ENCODE measurements at regions not wholly inside any gene's neighbourhood (a gene's known extent, or its start where the extent isn't known, plus 50 kb on each side); places are given as distances from the start of the nearest gene placed in this dataset.
"Not testable (repeated sequence)": the region's sequence is repeated elsewhere in the genome, so short reads cannot be mapped to it uniquely, and the experiment has no call there.

GRCh38 chr5:92308679-92309078 is 925.6 kb upstream of the ARRDC3 start:
- H2AFZ ChIP-seq (ENCODE audit: low read length): no peak overlapping the region
- H3K4me1 ChIP-seq (ENCODE audit: insufficient read depth, low read length): no peaks in the 10 kb centered on the region
- no peak for TF ChIP-seq CTCF (IDR thresholded peaks at IDR 0.05; ENCODE audit: extremely low read depth, low read depth, low read length)
- no peak overlapping the region for H3K4me3 ChIP-seq (ENCODE audit: insufficient read depth, low read length)
- no peaks in the 10 kb centered on the region for H3K36me3 ChIP-seq (ENCODE audit: insufficient read depth, low read length)
- H3K4me2 ChIP-seq (ENCODE audit: insufficient read depth, low read length): no peak overlapping the region
- no peak for DNase-seq (ENCODE audit: insufficient read length, low spot score, missing footprints)
- no peaks in the 10 kb centered on the region for H3K79me2 ChIP-seq (ENCODE audit: insufficient read depth, low read length)
- no peak overlapping the region for H3K27ac ChIP-seq (ENCODE audit: low read depth, low read length)
- no peaks in the 10 kb centered on the region for H4K20me1 ChIP-seq (ENCODE audit: insufficient read depth, low read length)
- no peaks in the 10 kb centered on the region for H3K27me3 ChIP-seq (ENCODE audit: insufficient read depth, low read length)
- no peaks in the 10 kb centered on the region for H3K9me3 ChIP-seq (ENCODE audit: low read depth, low read length)

- not testable (repeated sequence) for H2AFZ ChIP-seq (ENCODE audit: low read length); H3K4me2 ChIP-seq (ENCODE audit: insufficient read depth, low read length); DNase-seq (ENCODE audit: insufficient read length, low spot score, missing footprints); H3K79me2 ChIP-seq (ENCODE audit: insufficient read depth, low read length); H3K4me1 ChIP-seq (ENCODE audit: insufficient read depth, low read length); H3K27ac ChIP-seq (ENCODE audit: low read depth, low read length); H3K4me3 ChIP-seq (ENCODE audit: insufficient read depth, low read length); H3K9me3 ChIP-seq (ENCODE audit: low read depth, low read length); H3K36me3 ChIP-seq (ENCODE audit: insufficient read depth, low read length); H3K27me3 ChIP-seq (ENCODE audit: insufficient read depth, low read length); H4K20me1 ChIP-seq (ENCODE audit: insufficient read depth, low read length)
These were observed 919.2 kb upstream of the ARRDC3 start for GRCh38 chr5:92302356-92302755.

GRCh38 chr5:92283521-92283920 is 900.4 kb upstream of the ARRDC3 start:
- Histone ChIP-seq H3K27me3 (ENCODE audit: insufficient read depth, low read length) (no peaks in the 10 kb centered on the region), H3K9me3 (ENCODE audit: low read depth, low read length) (no peaks in the 10 kb centered on the region), H3K36me3 (ENCODE audit: insufficient read depth, low read length) (no peaks in the 10 kb centered on the region), H3K4me3 (ENCODE audit: insufficient read depth, low read length) (no peak overlapping the region), H2AFZ (ENCODE audit: low read length) (no peak overlapping the region), H3K4me2 (ENCODE audit: insufficient read depth, low read length) (no peak overlapping the region), H3K4me1 (ENCODE audit: insufficient read depth, low read length) (no peaks in the 10 kb centered on the region), H3K79me2 (ENCODE audit: insufficient read depth, low read length) (no peaks in the 10 kb centered on the region), H4K20me1 (ENCODE audit: insufficient read depth, low read length) (no peaks in the 10 kb centered on the region), H3K27ac (ENCODE audit: low read depth, low read length) (no peak overlapping the region)
- no peak for TF ChIP-seq CTCF (IDR thresholded peaks at IDR 0.05; ENCODE audit: extremely low read depth, low read depth, low read length)
- no peak for DNase-seq (ENCODE audit: insufficient read length, low spot score, missing footprints)

- not testable (repeated sequence) for H3K36me3 ChIP-seq (ENCODE audit: insufficient read depth, low read length); H3K79me2 ChIP-seq (ENCODE audit: insufficient read depth, low read length); H3K4me3 ChIP-seq (ENCODE audit: insufficient read depth, low read length); H3K27ac ChIP-seq (ENCODE audit: low read depth, low read length); H3K9me3 ChIP-seq (ENCODE audit: low read depth, low read length); H2AFZ ChIP-seq (ENCODE audit: low read length); DNase-seq (ENCODE audit: insufficient read length, low spot score, missing footprints); H3K4me1 ChIP-seq (ENCODE audit: insufficient read depth, low read length); H3K27me3 ChIP-seq (ENCODE audit: insufficient read depth, low read length); H4K20me1 ChIP-seq (ENCODE audit: insufficient read depth, low read length); H3K4me2 ChIP-seq (ENCODE audit: insufficient read depth, low read length)
These were observed 888.6 kb upstream of the ARRDC3 start for GRCh38 chr5:92271750-92272149.

- Histone ChIP-seq H4K20me1 (ENCODE audit: insufficient read depth, low read length) (no peaks in the 10 kb centered on the region), H3K9me3 (ENCODE audit: low read depth, low read length) (no peaks in the 10 kb centered on the region), H3K4me3 (ENCODE audit: insufficient read depth, low read length) (no peak overlapping the region), H3K4me1 (ENCODE audit: insufficient read depth, low read length) (no peaks in the 10 kb centered on the region), H2AFZ (ENCODE audit: low read length) (no peak overlapping the region), H3K27me3 (ENCODE audit: insufficient read depth, low read length) (no peaks in the 10 kb centered on the region), H3K79me2 (ENCODE audit: insufficient read depth, low read length) (no peaks in the 10 kb centered on the region), H3K36me3 (ENCODE audit: insufficient read depth, low read length) (no peaks in the 10 kb centered on the region), H3K4me2 (ENCODE audit: insufficient read depth, low read length) (no peak overlapping the region), H3K27ac (ENCODE audit: low read depth, low read length) (no peak overlapping the region)
- no peak for TF ChIP-seq CTCF (IDR thresholded peaks at IDR 0.05; ENCODE audit: extremely low read depth, low read depth, low read length)
- no peak for DNase-seq (ENCODE audit: insufficient read length, low spot score, missing footprints)
These were observed 885.2 kb upstream of the ARRDC3 start for GRCh38 chr5:92268343-92268742.
